ENCODE measurements at regions not wholly inside any gene's neighbourhood (a gene's known extent, or its start where the extent isn't known, plus 50 kb on each side); places are given as distances from the start of the nearest gene placed in this dataset.

GRCh38 chr16:25586826-25587225 lies 104.9 kb upstream of the HS3ST4 start:
- TF ChIP-seq CTCF (IDR thresholded peaks at IDR 0.05): no peak
- no peak for TF ChIP-seq USF2 (IDR thresholded peaks at IDR 0.05)
